Activated naive CD8-positive, alpha-beta T cell treated with anti-CD3 and anti-CD28 coated beads for 36 hours (primary cell): ENCODE measurements at regions not wholly inside any gene's neighbourhood (a gene's known extent, or its start where the extent isn't known, plus 50 kb on each side); places are given as distances from the start of the nearest gene placed in this dataset.

Experiments
- DNase-seq: peaks from one replicate; pipeline ENCODE4 v3.0.0; 2021
- H3K27ac Mint-ChIP-seq: one replicate; pipeline ENCODE4 v1.8.0; 2022; ENCODE audit warnings: mild to moderate bottlenecking, moderate library complexity, mixed read lengths
- H3K27me3 Mint-ChIP-seq: one replicate; pipeline ENCODE4 v1.8.0; 2022; ENCODE audit warnings: mild to moderate bottlenecking, mixed read lengths
- H3K36me3 Mint-ChIP-seq: one replicate; pipeline ENCODE4 v1.8.0; 2021; ENCODE audit warnings: mild to moderate bottlenecking, mixed read lengths
- H3K4me1 Mint-ChIP-seq: one replicate; pipeline ENCODE4 v1.8.0; 2021; ENCODE audit warnings: mixed read lengths
- H3K4me3 Mint-ChIP-seq: one replicate; pipeline ENCODE4 v1.8.0; 2022; ENCODE audit warnings: mild to moderate bottlenecking, moderate library complexity, mixed read lengths
- H3K9me3 Mint-ChIP-seq: one replicate; pipeline ENCODE4 v1.8.0; 2022; ENCODE audit warnings: mixed read lengths

GRCh38 chr20:19083136-19083621 lies 129.3 kb upstream of the SLC24A3 start:
- Mint-ChIP-seq H3K4me1 (no peaks in the 10 kb centered on the region), H3K27ac (no peak overlapping the region), H3K27me3 (no peaks in the 10 kb centered on the region), H3K36me3 (no peaks in the 10 kb centered on the region), H3K9me3 (no peaks in the 10 kb centered on the region), H3K4me3 (no peak overlapping the region)
- DNase-seq, result no peak

GRCh38 chr20:19090332-19090731 lies 122.1 kb upstream of the SLC24A3 start:
- no peaks in the 10 kb centered on the region for H3K27me3 Mint-ChIP-seq
- H3K4me1 Mint-ChIP-seq, result no peaks in the 10 kb centered on the region
- H3K9me3 Mint-ChIP-seq, result peaks cover 1% of the 10 kb centered on the region
- H3K36me3 Mint-ChIP-seq, result no peaks in the 10 kb centered on the region
- no peak overlapping the region for H3K4me3 Mint-ChIP-seq
- H3K27ac Mint-ChIP-seq, result no peak overlapping the region
- no peak for DNase-seq

GRCh38 chr20:19094959-19095541 lies 117.4 kb upstream of the SLC24A3 start:
- Mint-ChIP-seq H3K9me3 (no peaks in the 10 kb centered on the region), H3K4me3 (no peak overlapping the region), H3K27ac (no peak overlapping the region), H3K27me3 (no peaks in the 10 kb centered on the region), H3K4me1 (no peaks in the 10 kb centered on the region), H3K36me3 (no peaks in the 10 kb centered on the region)
- DNase-seq, result no peak

- Mint-ChIP-seq H3K27ac (no peak overlapping the region), H3K27me3 (no peaks in the 10 kb centered on the region), H3K36me3 (no peaks in the 10 kb centered on the region), H3K9me3 (no peaks in the 10 kb centered on the region), H3K4me1 (no peaks in the 10 kb centered on the region), H3K4me3 (no peak overlapping the region)
- DNase-seq, result no peak
Measured at GRCh38 chr20:19095762-19096161, 116.7 kb upstream of the SLC24A3 start.

GRCh38 chr20:19096843-19097242 lies 115.6 kb upstream of the SLC24A3 start:
- H3K27me3 Mint-ChIP-seq, result no peaks in the 10 kb centered on the region
- H3K36me3 Mint-ChIP-seq, result no peaks in the 10 kb centered on the region
- DNase-seq, result no peak
- H3K4me1 Mint-ChIP-seq, result no peaks in the 10 kb centered on the region
- H3K9me3 Mint-ChIP-seq, result peaks cover 1% of the 10 kb centered on the region
- no peak overlapping the region for H3K4me3 Mint-ChIP-seq
- no peak overlapping the region for H3K27ac Mint-ChIP-seq

GRCh38 chr20:19098117-19098516 lies 114.3 kb upstream of the SLC24A3 start:
- Mint-ChIP-seq H3K27me3 (no peaks in the 10 kb centered on the region), H3K27ac (no peak overlapping the region), H3K9me3 (peaks cover 1% of the 10 kb centered on the region), H3K4me3 (no peak overlapping the region), H3K4me1 (no peaks in the 10 kb centered on the region), H3K36me3 (no peaks in the 10 kb centered on the region)
- DNase-seq, result no peak

- Mint-ChIP-seq H3K36me3 (no peaks in the 10 kb centered on the region), H3K9me3 (peaks cover 1% of the 10 kb centered on the region), H3K4me3 (no peak overlapping the region)
Measured at GRCh38 chr20:19098806-19099578, 113.5 kb upstream of the SLC24A3 start.

GRCh38 chr20:19099596-19100545 lies 112.6 kb upstream of the SLC24A3 start:
- no peaks in the 10 kb centered on the region for H3K4me1 Mint-ChIP-seq
- H3K9me3 Mint-ChIP-seq, result peaks cover 1% of the 10 kb centered on the region
- no peaks in the 10 kb centered on the region for H3K27me3 Mint-ChIP-seq
- DNase-seq, result no peak
- no peak overlapping the region for H3K27ac Mint-ChIP-seq
- H3K4me3 Mint-ChIP-seq, result no peak overlapping the region
- H3K36me3 Mint-ChIP-seq, result no peaks in the 10 kb centered on the region

More at GRCh38 chr20:19098806-19099578, 113.5 kb upstream of the SLC24A3 start:
- Mint-ChIP-seq H3K27me3 (no peaks in the 10 kb centered on the region), H3K4me1 (no peaks in the 10 kb centered on the region), H3K27ac (no peak overlapping the region)
- DNase-seq, result no peak

- peaks cover 1% of the 10 kb centered on the region for H3K9me3 Mint-ChIP-seq
- H3K36me3 Mint-ChIP-seq, result no peaks in the 10 kb centered on the region
- H3K27ac Mint-ChIP-seq, result no peak overlapping the region
- H3K4me1 Mint-ChIP-seq, result no peaks in the 10 kb centered on the region
- DNase-seq, result no peak
- H3K4me3 Mint-ChIP-seq, result no peak overlapping the region
- no peaks in the 10 kb centered on the region for H3K27me3 Mint-ChIP-seq
Measured at GRCh38 chr20:19100975-19101374, 111.5 kb upstream of the SLC24A3 start.

GRCh38 chr20:19104186-19104585 lies 108.3 kb upstream of the SLC24A3 start:
- Mint-ChIP-seq H3K4me1 (no peaks in the 10 kb centered on the region), H3K4me3 (no peak overlapping the region), H3K27ac (no peak overlapping the region), H3K27me3 (no peaks in the 10 kb centered on the region), H3K36me3 (no peaks in the 10 kb centered on the region), H3K9me3 (peaks cover 1% of the 10 kb centered on the region)
- DNase-seq, result no peak

GRCh38 chr20:19108155-19108554 lies 104.3 kb upstream of the SLC24A3 start:
- no peaks in the 10 kb centered on the region for H3K9me3 Mint-ChIP-seq
- no peaks in the 10 kb centered on the region for H3K36me3 Mint-ChIP-seq
- H3K27me3 Mint-ChIP-seq, result no peaks in the 10 kb centered on the region
- H3K27ac Mint-ChIP-seq, result no peak overlapping the region
- H3K4me1 Mint-ChIP-seq, result no peaks in the 10 kb centered on the region
- no peak overlapping the region for H3K4me3 Mint-ChIP-seq
- no peak for DNase-seq

GRCh38 chr20:19110285-19110684 lies 102.2 kb upstream of the SLC24A3 start:
- H3K4me1 Mint-ChIP-seq, result no peaks in the 10 kb centered on the region
- no peaks in the 10 kb centered on the region for H3K9me3 Mint-ChIP-seq
- H3K27ac Mint-ChIP-seq, result no peak overlapping the region
- no peaks in the 10 kb centered on the region for H3K27me3 Mint-ChIP-seq
- no peaks in the 10 kb centered on the region for H3K36me3 Mint-ChIP-seq
- no peak for DNase-seq
- H3K4me3 Mint-ChIP-seq, result no peak overlapping the region

- no peaks in the 10 kb centered on the region for H3K27me3 Mint-ChIP-seq
- no peak overlapping the region for H3K4me3 Mint-ChIP-seq
- no peaks in the 10 kb centered on the region for H3K9me3 Mint-ChIP-seq
- no peaks in the 10 kb centered on the region for H3K4me1 Mint-ChIP-seq
- no peak overlapping the region for H3K27ac Mint-ChIP-seq
- H3K36me3 Mint-ChIP-seq, result no peaks in the 10 kb centered on the region
- DNase-seq, result no peak
Measured at GRCh38 chr20:19110881-19111460, 101.5 kb upstream of the SLC24A3 start.

GRCh38 chr20:19112828-19113227 lies 99.6 kb upstream of the SLC24A3 start:
- H3K9me3 Mint-ChIP-seq, result no peaks in the 10 kb centered on the region
- H3K27ac Mint-ChIP-seq, result no peak overlapping the region
- H3K4me3 Mint-ChIP-seq, result no peak overlapping the region
- no peaks in the 10 kb centered on the region for H3K4me1 Mint-ChIP-seq
- no peaks in the 10 kb centered on the region for H3K27me3 Mint-ChIP-seq
- no peak for DNase-seq
- H3K36me3 Mint-ChIP-seq, result no peaks in the 10 kb centered on the region
